GM10266 (cell line): ENCODE measurements at regions not wholly inside any gene's neighbourhood (a gene's known extent, or its start where the extent isn't known, plus 50 kb on each side); places are given as distances from the start of the nearest gene placed in this dataset.

Experiments
- DNase-seq: peaks from one replicate; pipeline ENCODE4 v3.0.0; 2012; ENCODE audit errors: extremely low spot score
- CTCF ChIP-seq: IDR thresholded peaks from 2 replicates; pipeline ENCODE4 v1.5.1; 2012; ENCODE audit warnings: mild to moderate bottlenecking, low read depth; ENCODE audit not compliant: control insufficient read depth, insufficient read depth; ENCODE audit errors: missing control alignments

- no peak for DNase-seq
- no peak for TF ChIP-seq CTCF
Measured at GRCh38 chr18:5622905-5623304, 79.1 kb upstream of the EPB41L3 start.

- no peak for DNase-seq
- TF ChIP-seq CTCF: no peak
Measured at GRCh38 chr18:5620289-5620688, 76.5 kb upstream of the EPB41L3 start.

GRCh38 chr18:5619376-5619775, 75.6 kb upstream of the EPB41L3 start:
- no peak for DNase-seq
- TF ChIP-seq CTCF: no peak

- no peak for TF ChIP-seq CTCF
Measured at GRCh38 chr18:5618047-5618688, 74.4 kb upstream of the EPB41L3 start.

GRCh38 chr18:5611221-5611620, 67.4 kb upstream of the EPB41L3 start:
- no peak for TF ChIP-seq CTCF
- DNase-seq: no peak

More at GRCh38 chr18:5618047-5618688, 74.4 kb upstream of the EPB41L3 start:
- DNase-seq: no peak

GRCh38 chr18:5608846-5609245, 65.0 kb upstream of the EPB41L3 start:
- TF ChIP-seq CTCF: no peak
- DNase-seq: no peak

- no peak for DNase-seq
- no peak for TF ChIP-seq CTCF
Measured at GRCh38 chr18:5606951-5607350, 63.2 kb upstream of the EPB41L3 start.
